ENCODE measurements at regions not wholly inside any gene's neighbourhood (a gene's known extent, or its start where the extent isn't known, plus 50 kb on each side); places are given as distances from the start of the nearest gene placed in this dataset.

- no peak overlapping the region for H3K18ac ChIP-seq (ENCODE audit: low read length)
- H2BK5ac ChIP-seq (ENCODE audit: low read depth, low read length, poor library complexity), result no peak overlapping the region
- H4K12ac ChIP-seq (ENCODE audit: low read depth, low read length), result no peak overlapping the region
- no peak overlapping the region for H3K4me2 ChIP-seq (ENCODE audit: low read length)
- no peak overlapping the region for H3K9ac ChIP-seq (ENCODE audit: low read length)
- no peak overlapping the region for H4K91ac ChIP-seq (ENCODE audit: low read depth, low read length)
- no peaks in the 10 kb centered on the region for H3K36me3 ChIP-seq (ENCODE audit: control insufficient read depth in 1 of 2, insufficient read depth in 2 of 2, low read length in 2 of 2)
- no peaks in the 10 kb centered on the region for H3K79me1 ChIP-seq (ENCODE audit: low read length)
- H3K4me1 ChIP-seq (ENCODE audit: control insufficient read depth in 1 of 2, insufficient read depth in 2 of 2, low read length in 2 of 2), result no peaks in the 10 kb centered on the region
- no peaks in the 10 kb centered on the region for H3K79me2 ChIP-seq (ENCODE audit: control insufficient read depth, insufficient read depth, low read length, poor library complexity)
- H3K27ac ChIP-seq (ENCODE audit: low read depth, low read length), result no peak overlapping the region
- H3K27me3 ChIP-seq (ENCODE audit: insufficient read depth, low read length), result no peaks in the 10 kb centered on the region
- no peak overlapping the region for H2AK5ac ChIP-seq (ENCODE audit: low read length)
- H2BK120ac ChIP-seq (ENCODE audit: insufficient read depth, low read length, poor library complexity), result no peak overlapping the region
- no peak overlapping the region for H2BK12ac ChIP-seq (ENCODE audit: low read length)
- H4K8ac ChIP-seq (ENCODE audit: low read depth, low read length), result no peak overlapping the region
- no CpG with 5 or more reads among the region's 19 CpGs for WGBS (ENCODE audit: extremely low coverage, insufficient coverage, insufficient read length)
- no peak overlapping the region for H3K14ac ChIP-seq (ENCODE audit: low read length)
- DNase-seq, result no peak
- H3K4ac ChIP-seq (ENCODE audit: low read depth, low read length), result no peak overlapping the region
- no peak overlapping the region for H2AFZ ChIP-seq (ENCODE audit: insufficient read depth, low read length, poor library complexity)
- no peak overlapping the region for H3K4me3 ChIP-seq (ENCODE audit: low read depth, low read length)
- no peak overlapping the region for H3K23ac ChIP-seq (ENCODE audit: low read length)
- H3K9me3 ChIP-seq (ENCODE audit: insufficient read depth, low read depth, low read length), result peaks cover 10% of the 10 kb centered on the region
These were observed 117.5 kb upstream of the TMEM18 start for GRCh38 chr2:794554-795241.

- Histone ChIP-seq H3K4ac (ENCODE audit: low read depth, low read length) (no peak overlapping the region), H2BK120ac (ENCODE audit: insufficient read depth, low read length, poor library complexity) (no peak overlapping the region), H3K27me3 (ENCODE audit: insufficient read depth, low read length) (no peaks in the 10 kb centered on the region), H3K18ac (ENCODE audit: low read length) (no peak overlapping the region), H3K4me3 (ENCODE audit: low read depth, low read length) (no peak overlapping the region), H3K9me3 (ENCODE audit: insufficient read depth, low read depth, low read length) (peaks cover 16% of the 10 kb centered on the region), H4K91ac (ENCODE audit: low read depth, low read length) (no peak overlapping the region), H4K12ac (ENCODE audit: low read depth, low read length) (no peak overlapping the region), H3K4me2 (ENCODE audit: low read length) (no peak overlapping the region), H3K27ac (ENCODE audit: low read depth, low read length) (no peak overlapping the region), H3K36me3 (ENCODE audit: control insufficient read depth in 1 of 2, insufficient read depth in 2 of 2, low read length in 2 of 2) (no peaks in the 10 kb centered on the region), H2BK5ac (ENCODE audit: low read depth, low read length, poor library complexity) (no peak overlapping the region), H3K14ac (ENCODE audit: low read length) (no peak overlapping the region), H3K79me2 (ENCODE audit: control insufficient read depth, insufficient read depth, low read length, poor library complexity) (no peaks in the 10 kb centered on the region), H4K8ac (ENCODE audit: low read depth, low read length) (no peak overlapping the region), H2AK5ac (ENCODE audit: low read length) (no peak overlapping the region), H2BK12ac (ENCODE audit: low read length) (no peak overlapping the region), H3K4me1 (ENCODE audit: control insufficient read depth in 1 of 2, insufficient read depth in 2 of 2, low read length in 2 of 2) (no peaks in the 10 kb centered on the region), H3K79me1 (ENCODE audit: low read length) (no peaks in the 10 kb centered on the region), H3K23ac (ENCODE audit: low read length) (no peak overlapping the region), H2AFZ (ENCODE audit: insufficient read depth, low read length, poor library complexity) (no peak overlapping the region), H3K9ac (ENCODE audit: low read length) (no peak overlapping the region)
- WGBS (ENCODE audit: extremely low coverage, insufficient coverage, insufficient read length), result no CpG with 5 or more reads among the region's 7 CpGs
- DNase-seq, result no peak
These were observed 116.0 kb upstream of the TMEM18 start for GRCh38 chr2:793236-793635.

GRCh38 chr2:792687-793086, 115.5 kb upstream of the TMEM18 start:
- Histone ChIP-seq H3K4me3 (ENCODE audit: low read depth, low read length) (no peak overlapping the region), H3K18ac (ENCODE audit: low read length) (no peak overlapping the region), H3K9me3 (ENCODE audit: insufficient read depth, low read depth, low read length) (peaks cover 16% of the 10 kb centered on the region), H2BK12ac (ENCODE audit: low read length) (no peak overlapping the region), H3K4me1 (ENCODE audit: control insufficient read depth in 1 of 2, insufficient read depth in 2 of 2, low read length in 2 of 2) (no peaks in the 10 kb centered on the region), H3K79me2 (ENCODE audit: control insufficient read depth, insufficient read depth, low read length, poor library complexity) (no peaks in the 10 kb centered on the region), H2AK5ac (ENCODE audit: low read length) (no peak overlapping the region), H3K4ac (ENCODE audit: low read depth, low read length) (no peak overlapping the region), H3K9ac (ENCODE audit: low read length) (no peak overlapping the region), H4K91ac (ENCODE audit: low read depth, low read length) (no peak overlapping the region), H3K23ac (ENCODE audit: low read length) (no peak overlapping the region), H3K79me1 (ENCODE audit: low read length) (no peaks in the 10 kb centered on the region), H3K27ac (ENCODE audit: low read depth, low read length) (no peak overlapping the region), H3K27me3 (ENCODE audit: insufficient read depth, low read length) (no peaks in the 10 kb centered on the region), H2BK5ac (ENCODE audit: low read depth, low read length, poor library complexity) (no peak overlapping the region), H2BK120ac (ENCODE audit: insufficient read depth, low read length, poor library complexity) (no peak overlapping the region), H2AFZ (ENCODE audit: insufficient read depth, low read length, poor library complexity) (no peak overlapping the region), H4K8ac (ENCODE audit: low read depth, low read length) (no peak overlapping the region), H3K36me3 (ENCODE audit: control insufficient read depth in 1 of 2, insufficient read depth in 2 of 2, low read length in 2 of 2) (no peaks in the 10 kb centered on the region), H3K4me2 (ENCODE audit: low read length) (no peak overlapping the region), H3K14ac (ENCODE audit: low read length) (no peak overlapping the region), H4K12ac (ENCODE audit: low read depth, low read length) (no peak overlapping the region)
- DNase-seq, result no peak
- WGBS (ENCODE audit: extremely low coverage, insufficient coverage, insufficient read length), result no CpG with 5 or more reads among the region's 13 CpGs

GRCh38 chr2:790634-791245, 113.5 kb upstream of the TMEM18 start:
- Histone ChIP-seq H3K14ac (ENCODE audit: low read length) (no peak overlapping the region), H3K27me3 (ENCODE audit: insufficient read depth, low read length) (no peaks in the 10 kb centered on the region), H3K27ac (ENCODE audit: low read depth, low read length) (no peak overlapping the region), H2BK12ac (ENCODE audit: low read length) (no peak overlapping the region), H3K4me1 (ENCODE audit: control insufficient read depth in 1 of 2, insufficient read depth in 2 of 2, low read length in 2 of 2) (no peaks in the 10 kb centered on the region), H3K9me3 (ENCODE audit: insufficient read depth, low read depth, low read length) (peaks cover 16% of the 10 kb centered on the region), H4K12ac (ENCODE audit: low read depth, low read length) (no peak overlapping the region), H3K79me2 (ENCODE audit: control insufficient read depth, insufficient read depth, low read length, poor library complexity) (no peaks in the 10 kb centered on the region), H3K79me1 (ENCODE audit: low read length) (no peaks in the 10 kb centered on the region), H2BK120ac (ENCODE audit: insufficient read depth, low read length, poor library complexity) (no peak overlapping the region), H3K36me3 (ENCODE audit: control insufficient read depth in 1 of 2, insufficient read depth in 2 of 2, low read length in 2 of 2) (no peaks in the 10 kb centered on the region), H4K8ac (ENCODE audit: low read depth, low read length) (no peak overlapping the region), H2BK5ac (ENCODE audit: low read depth, low read length, poor library complexity) (no peak overlapping the region), H3K4me2 (ENCODE audit: low read length) (no peak overlapping the region), H4K91ac (ENCODE audit: low read depth, low read length) (no peak overlapping the region), H3K4me3 (ENCODE audit: low read depth, low read length) (no peak overlapping the region), H3K23ac (ENCODE audit: low read length) (no peak overlapping the region), H3K18ac (ENCODE audit: low read length) (no peak overlapping the region), H2AFZ (ENCODE audit: insufficient read depth, low read length, poor library complexity) (no peak overlapping the region), H3K9ac (ENCODE audit: low read length) (no peak overlapping the region), H2AK5ac (ENCODE audit: low read length) (no peak overlapping the region), H3K4ac (ENCODE audit: low read depth, low read length) (no peak overlapping the region)
- no peak for DNase-seq
- WGBS (ENCODE audit: extremely low coverage, insufficient coverage, insufficient read length), result no CpG with 5 or more reads among the region's 7 CpGs

Measured in trophoblast cell (in vitro differentiated cells and primary cell).